Stomach (tissue), 8 donors: ENCODE measurements at regions not wholly inside any gene's neighbourhood (a gene's known extent, or its start where the extent isn't known, plus 50 kb on each side); places are given as distances from the start of the nearest gene placed in this dataset.
A peak's percentile ranks its signal among the peaks of the same experiment; 100 is the strongest.
"Not testable (repeated sequence)": the region's sequence is repeated elsewhere in the genome, so short reads cannot be mapped to it uniquely, and the experiment has no call there.

Source experiments
- DNase-seq, 2 donors: peaks; one replicate each; pipeline versions ENCODE4 v3.0.0 to v3.0.0-alpha.2; 2013 to 2019
- H3K27ac ChIP-seq, 5 donors: fragments of 200-600 bp in 4 of 5; sonication (generic) in 4 of 5; one replicate each; pipeline ENCODE4 v1.5.1; 2013 to 2019; ENCODE audit warnings: mild to moderate bottlenecking in 1 of 5, moderate library complexity in 1 of 5
- H3K27me3 ChIP-seq, 3 donors: fragments of 200-600 bp; sonication (generic); one replicate each; pipeline ENCODE4 v1.5.1; 2017 to 2019; ENCODE audit warnings: mixed run types in 1 of 3
- H3K36me3 ChIP-seq, 4 donors: fragments of 200-600 bp; sonication (generic); 1 replicate in 3 of 4; 2 replicates in 1 of 4; pipeline ENCODE4 v1.5.1; 2016 to 2019
- H3K4me1 ChIP-seq, 4 donors: fragments of 200-600 bp; sonication (generic); one replicate each; pipeline ENCODE4 v1.5.1; 2016 to 2019
- H3K4me3 ChIP-seq, 4 donors: fragments of 200-600 bp; sonication (generic) in 3 of 4; one replicate each; pipeline ENCODE4 v1.5.1; 2016 to 2019; ENCODE audit warnings: mild to moderate bottlenecking in 1 of 4
- H3K9me3 ChIP-seq, 4 donors: fragments of 200-600 bp; sonication (generic); one replicate each; pipeline ENCODE4 v1.5.1; 2016 to 2019
- EP300 ChIP-seq: sonication (generic); formaldehyde crosslinking; IDR thresholded peaks from one replicate; pipeline ENCODE4 v1.6.1; 2017; ENCODE audit warnings: antibody characterized with exemption
- POLR2A ChIP-seq, 4 donors: fragments of 450-650 bp; IDR thresholded peaks; one replicate each; pipeline ENCODE4 v1.6.1; 2016; ENCODE audit warnings: antibody characterized with exemption in 4 of 4, control low read depth in 2 of 4, mild to moderate bottlenecking in 1 of 4, moderate library complexity in 1 of 4
- POLR2AphosphoS5 ChIP-seq, 3 donors: sonication (generic); formaldehyde crosslinking; IDR thresholded peaks; one replicate each; pipeline ENCODE4 v1.6.1; 2016; ENCODE audit warnings: antibody characterized with exemption in 3 of 3
- WGBS, 5 donors: extraction: QIAGEN DNeasy Blood & Tissue Kit in 3 of 5; methylation state at CpG; one replicate each; pipeline versions ENCODE4 v1.1.5 to v1.1.7; 2013 to 2018; 5-methylcytosine and 5-hydroxymethylcytosine counted together
- intact Hi-C: fragments of 100-400 bp; cut with DNase I; formaldehyde crosslinking; loops from one replicate; pipeline ENCODE4 v1.15.1; 2023; ENCODE audit warnings: low total_unique reads
- TF ChIP-seq, protein P1 (sequence below), 7 experiments: fragments of 450-650 bp in 4 of 7; fragments of 200-600 bp in 3 of 7; sonication (generic) in 3 of 7; IDR thresholded peaks; one replicate each; pipeline ENCODE4 v1.5.1; 2016 to 2019; ENCODE audit warnings: antibody characterized with exemption in 7 of 7, control low read depth in 2 of 7, mild to moderate bottlenecking in 1 of 7
- donor health status: healthy with polysubstance abuse.
- donor health status: Bipolar disorder and iron deficiency.
- donor health status: healthy.

DNA sequence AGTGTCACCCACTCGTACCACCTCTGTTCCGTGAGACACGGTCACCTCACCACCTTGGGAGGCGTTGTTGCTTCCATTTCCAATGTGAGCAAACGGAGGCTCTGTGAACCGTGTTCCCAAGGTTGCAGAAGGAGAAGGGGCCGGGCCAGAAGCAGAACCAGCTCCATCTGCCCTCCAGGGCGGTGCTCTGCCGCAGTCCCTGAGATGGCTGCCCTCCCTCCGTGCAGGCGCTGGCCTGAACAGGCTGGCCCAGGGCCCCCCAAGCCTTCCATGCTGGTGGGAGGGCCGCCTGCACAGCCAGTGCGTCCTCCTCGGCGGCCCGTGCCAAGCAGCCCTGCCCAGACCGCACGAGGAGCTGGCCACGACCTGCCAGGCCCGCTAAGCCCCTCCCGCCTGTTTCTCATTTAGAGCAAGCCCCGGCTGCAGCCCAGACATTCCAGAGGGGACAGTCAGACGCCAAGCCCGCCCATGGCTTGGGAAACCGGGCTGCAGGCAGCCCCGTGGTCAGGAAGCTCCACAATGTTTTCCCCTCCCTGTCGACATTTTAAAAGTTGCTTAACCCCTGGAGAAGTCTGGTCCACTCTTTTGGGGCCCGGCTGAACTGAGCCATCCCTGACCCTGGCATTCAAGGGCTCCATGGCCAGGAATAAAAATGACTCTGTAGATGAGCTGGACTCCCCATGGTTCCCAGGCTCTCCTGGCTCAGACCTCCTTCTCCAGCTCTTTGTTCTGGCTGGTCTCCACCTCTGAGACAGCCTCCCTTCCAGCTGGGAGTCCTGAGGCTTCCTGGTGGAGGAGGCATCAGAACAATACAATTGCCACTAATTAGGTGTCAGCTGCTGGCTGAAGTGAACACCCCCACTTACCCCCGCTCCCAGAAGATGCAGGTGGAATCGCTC lies 236.0 kb downstream of the BCL11B start:
- Histone ChIP-seq H3K4me1 (peaks cover 0 to 21% (median 13%) of the 10 kb centered on the region in 4 donors), H3K27ac (peak overlapping the region in 4 of 5 donors; percentile 29 to 71 (median 68)), H3K36me3 (no peaks in the 10 kb centered on the region), H3K9me3 (no peaks in the 10 kb centered on the region), H3K27me3 (peaks cover 0 to 11% (median 0%) of the 10 kb centered on the region in 3 donors), H3K4me3 (peak overlapping the region in 2 of 4 donors; percentile 11 to 25)
- TF ChIP-seq, protein P1, sequence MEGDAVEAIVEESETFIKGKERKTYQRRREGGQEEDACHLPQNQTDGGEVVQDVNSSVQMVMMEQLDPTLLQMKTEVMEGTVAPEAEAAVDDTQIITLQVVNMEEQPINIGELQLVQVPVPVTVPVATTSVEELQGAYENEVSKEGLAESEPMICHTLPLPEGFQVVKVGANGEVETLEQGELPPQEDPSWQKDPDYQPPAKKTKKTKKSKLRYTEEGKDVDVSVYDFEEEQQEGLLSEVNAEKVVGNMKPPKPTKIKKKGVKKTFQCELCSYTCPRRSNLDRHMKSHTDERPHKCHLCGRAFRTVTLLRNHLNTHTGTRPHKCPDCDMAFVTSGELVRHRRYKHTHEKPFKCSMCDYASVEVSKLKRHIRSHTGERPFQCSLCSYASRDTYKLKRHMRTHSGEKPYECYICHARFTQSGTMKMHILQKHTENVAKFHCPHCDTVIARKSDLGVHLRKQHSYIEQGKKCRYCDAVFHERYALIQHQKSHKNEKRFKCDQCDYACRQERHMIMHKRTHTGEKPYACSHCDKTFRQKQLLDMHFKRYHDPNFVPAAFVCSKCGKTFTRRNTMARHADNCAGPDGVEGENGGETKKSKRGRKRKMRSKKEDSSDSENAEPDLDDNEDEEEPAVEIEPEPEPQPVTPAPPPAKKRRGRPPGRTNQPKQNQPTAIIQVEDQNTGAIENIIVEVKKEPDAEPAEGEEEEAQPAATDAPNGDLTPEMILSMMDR (IDR thresholded peaks at IDR 0.05) = no peak
- peak in 1 of 3 donors; percentile 60 for TF ChIP-seq POLR2AphosphoS5 (IDR thresholded peaks at IDR 0.05)
- 30 to 57% (median 37%) methylated on average over 14 to 30 of the region's 30 CpGs for WGBS, 5 donors
- peak; percentile 42 to 89 for DNase-seq
- intact Hi-C loops = no loop called here

DNA sequence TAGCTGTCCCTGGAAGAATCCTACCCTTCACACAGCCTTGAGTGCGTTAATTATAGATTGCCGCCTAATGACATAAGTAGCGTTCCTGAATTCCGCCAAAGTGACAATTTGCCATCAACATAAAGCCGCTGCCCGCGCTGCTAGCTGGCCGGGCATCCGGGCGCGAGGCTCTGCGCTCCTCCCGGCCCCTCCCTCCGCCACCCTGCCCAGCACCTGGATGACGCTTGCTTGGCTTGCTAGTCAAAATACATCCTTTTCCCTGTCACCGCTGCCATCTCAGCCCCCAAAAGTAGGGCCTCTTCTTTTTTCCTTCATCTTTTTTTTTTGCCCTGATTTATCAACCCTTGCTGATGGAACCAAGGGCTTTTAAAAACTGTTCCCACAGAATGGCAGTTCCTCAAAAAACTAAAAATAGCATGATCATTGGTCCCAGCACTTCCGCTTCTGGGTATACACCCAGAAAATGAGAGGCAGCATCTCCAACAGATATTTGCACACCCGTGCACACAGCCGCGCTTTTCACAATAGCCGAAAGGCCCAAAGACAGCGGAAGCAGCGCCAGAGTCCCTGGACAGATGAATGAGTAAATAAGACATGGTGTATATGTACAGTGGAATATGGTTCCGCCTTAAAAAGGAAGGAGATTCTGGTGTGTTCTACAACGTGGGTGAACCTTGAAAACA lies 235.2 kb downstream of the BCL11B start:
- H3K27me3 ChIP-seq = peaks cover 0 to 11% (median 0%) of the 10 kb centered on the region in 3 donors
- H3K9me3 ChIP-seq = no peaks in the 10 kb centered on the region
- intact Hi-C loops = no loop called here
- 78 to 86% (median 82%) methylated on average over 25 of the region's 25 CpGs for WGBS, 5 donors
- TF ChIP-seq EP300 (no peak), POLR2AphosphoS5 (IDR thresholded peaks at IDR 0.05) (no peak), POLR2A (IDR thresholded peaks at IDR 0.05) (no peak)
- TF ChIP-seq, protein P1 (IDR thresholded peaks at IDR 0.05) = no peak
- peak overlapping the region in 1 of 4 donors; percentile 11 for H3K4me3 ChIP-seq
- peak in 1 of 2 donors; percentile 25 for DNase-seq
- H3K36me3 ChIP-seq = no peaks in the 10 kb centered on the region
- H3K4me1 ChIP-seq = peaks cover 0 to 21% (median 13%) of the 10 kb centered on the region in 4 donors
- H3K27ac ChIP-seq = peak overlapping the region in 4 of 5 donors; percentile 20 to 71 (median 68)

DNA sequence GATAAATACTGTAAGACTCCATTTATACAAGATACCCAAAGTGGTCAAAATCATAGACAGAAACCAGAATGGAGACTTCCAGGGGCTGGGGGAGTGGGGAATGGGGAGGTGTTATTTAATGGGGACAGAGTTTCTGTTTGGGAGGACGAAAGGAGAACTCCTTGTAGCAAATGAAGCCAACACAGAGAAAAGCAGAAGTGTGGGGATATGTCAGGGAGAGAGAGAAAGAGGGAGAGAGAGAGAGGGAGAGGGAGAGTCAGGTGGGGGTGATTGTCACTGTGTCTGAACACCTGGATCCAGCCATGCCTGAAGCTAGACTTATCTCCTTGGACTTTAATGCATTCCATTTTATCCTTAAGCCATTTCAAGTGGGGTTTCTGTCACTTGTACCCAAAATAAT lies 234.7 kb downstream of the BCL11B start:
- 45 to 93% (median 82%) methylated on average over 1 of the region's 1 CpG for WGBS, 5 donors
- H3K9me3 ChIP-seq, H3K4me3 ChIP-seq, H3K36me3 ChIP-seq, intact Hi-C loops: not testable (repeated sequence)
- peak in 1 of 2 donors; percentile 11 for DNase-seq
- H3K27me3 ChIP-seq = peaks cover 0 to 11% (median 0%) of the 10 kb centered on the region in 3 donors
- peaks cover 0 to 21% (median 13%) of the 10 kb centered on the region in 4 donors for H3K4me1 ChIP-seq
- H3K27ac ChIP-seq = peak overlapping the region in 1 of 5 donors; percentile 70

DNA sequence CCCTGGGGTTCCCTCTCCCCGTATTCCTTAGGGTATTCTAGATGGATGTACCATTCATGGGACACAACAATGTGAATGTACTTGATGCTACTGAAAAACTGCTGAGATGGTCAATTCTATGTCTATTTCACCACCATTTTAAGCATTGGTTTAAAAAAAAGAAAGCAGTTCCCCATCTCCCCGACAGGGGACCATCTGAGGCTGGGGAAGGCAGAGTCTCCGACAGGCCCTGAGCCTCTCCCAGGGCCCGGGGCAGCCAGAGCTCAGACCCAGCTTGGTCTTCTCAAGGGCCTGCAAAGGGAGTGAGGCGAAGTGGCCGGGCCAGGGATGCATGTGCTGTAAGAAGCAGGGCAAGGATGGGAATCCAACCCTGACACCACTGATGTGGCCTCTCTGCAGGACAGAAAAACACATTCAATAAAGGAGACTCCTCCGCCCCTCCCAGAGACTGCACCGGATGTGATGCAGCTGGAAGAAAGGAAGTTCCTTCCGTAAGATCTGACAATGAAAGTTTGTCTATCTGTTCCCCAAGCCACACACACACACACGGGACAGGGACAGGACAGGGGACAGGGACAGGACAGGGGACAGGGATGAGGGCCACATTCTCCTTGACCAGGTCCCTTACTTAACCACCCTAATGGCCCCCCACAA lies 234.1 kb downstream of the BCL11B start:
- Histone ChIP-seq H3K27ac (no peak overlapping the region), H3K4me3 (no peak overlapping the region), H3K9me3 (no peaks in the 10 kb centered on the region), H3K4me1 (peaks cover 0 to 21% (median 13%) of the 10 kb centered on the region in 4 donors), H3K27me3 (peaks cover 0 to 11% (median 0%) of the 10 kb centered on the region in 3 donors), H3K36me3 (no peaks in the 10 kb centered on the region)
- intact Hi-C loops = no loop called here
- no peak for TF ChIP-seq POLR2AphosphoS5 (IDR thresholded peaks at IDR 0.05)
- peak in 1 of 2 donors; percentile 24 for DNase-seq
- WGBS, 5 donors = 66 to 75% (median 67%) methylated on average over 10 of the region's 10 CpGs

DNA sequence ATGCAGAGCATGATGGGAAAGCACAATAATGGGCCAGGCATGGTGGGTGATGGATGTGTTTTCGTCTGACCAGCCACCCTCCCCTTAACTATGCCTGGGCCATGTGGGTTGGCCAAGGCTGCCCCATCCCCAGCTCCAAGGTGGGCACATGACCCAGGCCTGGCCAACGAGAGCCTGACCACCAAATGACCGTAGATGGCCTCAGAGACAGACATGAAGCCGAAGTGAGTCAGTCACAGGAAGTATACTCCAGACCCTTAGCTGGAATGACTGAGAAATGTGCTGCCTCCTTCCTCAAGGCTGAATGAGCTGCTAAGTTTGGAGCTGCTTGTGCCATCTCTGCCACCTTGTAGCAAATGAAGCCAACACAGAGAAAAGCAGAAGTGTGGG lies 233.6 kb downstream of the BCL11B start:
- DNase-seq = peak in 1 of 2 donors; percentile 17
- TF ChIP-seq POLR2AphosphoS5 (IDR thresholded peaks at IDR 0.05) (no peak), EP300 (no peak), POLR2A (IDR thresholded peaks at IDR 0.05) (no peak)
- TF ChIP-seq, protein P1 (IDR thresholded peaks at IDR 0.05) = no peak
- peaks cover 0 to 21% (median 13%) of the 10 kb centered on the region in 4 donors for H3K4me1 ChIP-seq
- 47 to 77% (median 57%) methylated on average over 4 of the region's 4 CpGs for WGBS, 5 donors
- intact Hi-C loops = no loop called here
- H3K9me3 ChIP-seq = no peaks in the 10 kb centered on the region
- no peaks in the 10 kb centered on the region for H3K36me3 ChIP-seq
- H3K27ac ChIP-seq = no peak overlapping the region
- no peak overlapping the region for H3K4me3 ChIP-seq
- H3K27me3 ChIP-seq = peaks cover 0 to 11% (median 0%) of the 10 kb centered on the region in 3 donors
